Superior temporal gyrus (tissue), 1 donor: ENCODE measurements at regions not wholly inside any gene's neighbourhood (a gene's known extent, or its start where the extent isn't known, plus 50 kb on each side); places are given as distances from the start of the nearest gene placed in this dataset.
A peak's percentile ranks its signal among the peaks of the same experiment; 100 is the strongest.

ENCODE experiments used
- DNase-seq: peaks from one replicate; pipeline ENCODE4 v3.0.0-alpha.2; 2016; ENCODE audit errors: extremely low spot score

- DNase-seq = no peak
Observed at GRCh38 chr20:53695797-53696527, 102.3 kb upstream of the ZNF217 start.

- DNase-seq = no peak
Observed at GRCh38 chr20:53693262-53693871, 99.7 kb upstream of the ZNF217 start.

GRCh38 chr20:53692465-53693067 is 98.9 kb upstream of the ZNF217 start:
- DNase-seq = peak; percentile 18

- DNase-seq = no peak
Observed at GRCh38 chr20:53691811-53692192, 98.2 kb upstream of the ZNF217 start.

GRCh38 chr20:53691060-53691810 is 97.6 kb upstream of the ZNF217 start:
- no peak for DNase-seq

GRCh38 chr20:53688085-53688484 is 94.4 kb upstream of the ZNF217 start:
- DNase-seq = no peak

GRCh38 chr20:53685070-53685595 is 91.5 kb upstream of the ZNF217 start:
- no peak for DNase-seq

GRCh38 chr20:53683506-53683905 is 89.9 kb upstream of the ZNF217 start:
- DNase-seq = no peak

- no peak for DNase-seq
Observed at GRCh38 chr20:53681352-53682212, 87.9 kb upstream of the ZNF217 start.

- peak; percentile 69 for DNase-seq
Observed at GRCh38 chr20:53679597-53680309, 86.1 kb upstream of the ZNF217 start.

GRCh38 chr20:53678990-53679596 is 85.5 kb upstream of the ZNF217 start:
- peak; percentile 76 for DNase-seq

- peak; percentile 63 for DNase-seq
Observed at GRCh38 chr20:53678315-53678989, 84.8 kb upstream of the ZNF217 start.

GRCh38 chr20:53677447-53678314 is 84.0 kb upstream of the ZNF217 start:
- peak; percentile 28 for DNase-seq

- DNase-seq = no peak
Observed at GRCh38 chr20:53676987-53677386, 83.3 kb upstream of the ZNF217 start.

GRCh38 chr20:53676519-53676822 is 82.8 kb upstream of the ZNF217 start:
- no peak for DNase-seq

- DNase-seq = no peak
Observed at GRCh38 chr20:53672484-53673129, 79.0 kb upstream of the ZNF217 start.

GRCh38 chr20:53671370-53671769 is 77.7 kb upstream of the ZNF217 start:
- DNase-seq = no peak
